H1 (cell line): ENCODE measurements at regions not wholly inside any gene's neighbourhood (a gene's known extent, or its start where the extent isn't known, plus 50 kb on each side); places are given as distances from the start of the nearest gene placed in this dataset.

Source experiments
- CTCF ChIA-PET: fragments of 300-600 bp; sonication (Branson Sonifier 250); formaldehyde crosslinking; loops from one replicate; lab custom pipeline; 2021; ENCODE audit not compliant: partially characterized antibody; lab: Charles Lee
- POLR2A ChIA-PET: fragments of 300-600 bp; sonication (Branson Sonifier 250); formaldehyde crosslinking; loops from one replicate; lab custom pipeline; 2021; ENCODE audit warnings: inconsistent platforms; ENCODE audit not compliant: partially characterized antibody; lab: Charles Lee
- DNase-seq, 2 experiments: peaks; one replicate each; pipeline versions ENCODE4 v3.0.0 to v3.0.0-alpha.2; 2010 to 2022; ENCODE audit warnings: low spot score in 2 of 2, low read depth in 1 of 2, mixed read lengths in 1 of 2
- FAIRE-seq: peaks from 2 replicates; lab custom pipeline; 2011; peaks lifted over from hg19 to GRCh38; lab: Jason Lieb, UNC
- H2AFZ ChIP-seq: 2 replicates; pipeline ENCODE4 v1.8.1; 2012; ENCODE audit warnings: low read length, inconsistent platforms
- H2AK5ac ChIP-seq: 2 replicates; pipeline ENCODE4 v1.6.1; 2013; ENCODE audit warnings: low read depth, low read length
- H2BK120ac ChIP-seq: replicated peaks from 2 replicates; pipeline ENCODE3; 2013; ENCODE audit warnings: low read depth, low read length, inconsistent platforms
- H2BK12ac ChIP-seq: 2 replicates; pipeline ENCODE4 v1.6.1; 2013; ENCODE audit warnings: low read depth, low read length
- H2BK15ac ChIP-seq: 2 replicates; pipeline ENCODE4 v1.6.1; 2013; ENCODE audit warnings: low read length
- H2BK20ac ChIP-seq: 2 replicates; pipeline ENCODE4 v1.6.1; 2013; ENCODE audit warnings: low read length
- H2BK5ac ChIP-seq: 2 replicates; pipeline ENCODE4 v1.6.1; 2013; ENCODE audit warnings: low read depth, low read length
- H3K14ac ChIP-seq: 2 replicates; pipeline ENCODE4 v1.6.1; 2013; ENCODE audit warnings: inconsistent platforms; ENCODE audit not compliant: insufficient read length
- H3K18ac ChIP-seq: 2 replicates; pipeline ENCODE4 v1.6.1; 2013; ENCODE audit warnings: low read length; ENCODE audit errors: extremely low read depth
- H3K23ac ChIP-seq: 2 replicates; pipeline ENCODE4 v1.6.1; 2013; ENCODE audit warnings: inconsistent platforms; ENCODE audit not compliant: insufficient read length
- H3K23me2 ChIP-seq: 2 replicates; pipeline ENCODE4 v1.6.1; 2013; ENCODE audit warnings: low read depth, low read length
- H3K27ac ChIP-seq: 2 replicates; pipeline ENCODE4 v1.6.1; 2011; ENCODE audit warnings: low read depth, low read length, inconsistent platforms
- H3K27me3 ChIP-seq, 4 experiments: replicated peaks in 1 of 4; 1 replicate in 1 of 4; 2 replicates in 3 of 4; pipeline versions ENCODE4 v1.6.1 to v1.8.1; 2011 to 2013; ENCODE audit warnings: low read length in 3 of 4, mild to moderate bottlenecking in 3 of 4, inconsistent platforms in 2 of 4, mixed read lengths in 2 of 4, moderate library complexity in 1 of 4; ENCODE audit not compliant: control insufficient read depth in 3 of 4, insufficient read depth in 3 of 4; ENCODE audit errors: extremely low read depth in 1 of 4
- H3K36me3 ChIP-seq, 4 experiments: 2 replicates each; pipeline versions ENCODE4 v1.6.1 to v1.8.1; 2011 to 2013; ENCODE audit warnings: mild to moderate bottlenecking in 4 of 4, low read length in 3 of 4, moderate library complexity in 2 of 4, control low read depth in 1 of 4, inconsistent platforms in 1 of 4; ENCODE audit not compliant: insufficient read depth in 4 of 4, control insufficient read depth in 2 of 4
- H3K4ac ChIP-seq: replicated peaks from 2 replicates; pipeline ENCODE3; 2013; ENCODE audit warnings: low read length, low read depth, mixed read lengths, inconsistent platforms; ENCODE audit not compliant: insufficient read length
- H3K4me1 ChIP-seq, 4 experiments: replicated peaks in 1 of 4; 1 replicate in 1 of 4; 2 replicates in 3 of 4; pipeline versions ENCODE4 v1.6.1 to v1.8.1; 2011 to 2013; ENCODE audit warnings: low read length in 3 of 4, inconsistent platforms in 2 of 4, mixed read lengths in 1 of 4; ENCODE audit not compliant: insufficient read depth in 4 of 4, control insufficient read depth in 3 of 4
- H3K4me2 ChIP-seq, 2 experiments: 2 replicates each; pipeline versions ENCODE4 v1.6.1 to v1.8.1; 2011 to 2013; ENCODE audit warnings: low read depth in 2 of 2, low read length in 2 of 2, control low read depth in 1 of 2, inconsistent platforms in 1 of 2, mild to moderate bottlenecking in 1 of 2; ENCODE audit not compliant: insufficient read depth in 1 of 2
- H3K4me3 ChIP-seq, 4 experiments: fragments of 200-600, 300-600 bp in 1 of 4; sonication (generic), shearing (Covaris generic), sonication (Bioruptor Twin) in 1 of 4; 2 replicates each; pipeline versions ENCODE4 v1.5.1 to v1.8.1; 2011 to 2016; ENCODE audit warnings: low read length in 4 of 4, low read depth in 3 of 4, control low read depth in 2 of 4, inconsistent platforms in 2 of 4, mild to moderate bottlenecking in 2 of 4, mixed read lengths in 1 of 4, moderate library complexity in 1 of 4; ENCODE audit not compliant: insufficient read depth in 2 of 4; ENCODE audit errors: extremely low read depth in 1 of 4
- H3K56ac ChIP-seq: replicated peaks from 2 replicates; pipeline ENCODE3; 2013; ENCODE audit warnings: low read depth, mild to moderate bottlenecking, mixed read lengths, low read length, inconsistent platforms; ENCODE audit not compliant: insufficient read length
- H3K79me1 ChIP-seq: 2 replicates; pipeline ENCODE4 v1.6.1; 2013; ENCODE audit warnings: low read depth, low read length, control low read depth
- H3K79me2 ChIP-seq, 2 experiments: 2 replicates each; pipeline versions ENCODE4 v1.6.1 to v1.8.1; 2012 to 2013; ENCODE audit warnings: low read length in 2 of 2, mild to moderate bottlenecking in 2 of 2, inconsistent platforms in 1 of 2; ENCODE audit not compliant: insufficient read depth in 2 of 2, control insufficient read depth in 1 of 2
- H3K9ac ChIP-seq, 4 experiments: replicated peaks in 1 of 4; 1 replicate in 1 of 4; 2 replicates in 3 of 4; pipeline versions ENCODE4 v1.6.1 to v1.8.1; 2011 to 2013; ENCODE audit warnings: low read depth in 3 of 4, low read length in 3 of 4, control low read depth in 2 of 4, mild to moderate bottlenecking in 2 of 4, moderate library complexity in 2 of 4, inconsistent platforms in 1 of 4; ENCODE audit errors: extremely low read depth in 1 of 4
- H3K9me3 ChIP-seq, 2 experiments: 2 replicates each; pipeline versions ENCODE4 v1.6.1 to v1.8.1; 2012 to 2013; ENCODE audit warnings: mild to moderate bottlenecking in 2 of 2, moderate library complexity in 2 of 2, control low read depth in 1 of 2, inconsistent platforms in 1 of 2, low read depth in 1 of 2, low read length in 1 of 2, mixed read lengths in 1 of 2; ENCODE audit not compliant: insufficient read depth in 2 of 2
- H4K20me1 ChIP-seq, 2 experiments: replicated peaks in 1 of 2; 2 replicates each; pipeline versions ENCODE3 to v1.8.1; 2011 to 2013; ENCODE audit warnings: inconsistent platforms in 2 of 2, low read length in 2 of 2, mild to moderate bottlenecking in 1 of 2; ENCODE audit not compliant: insufficient read depth in 2 of 2, control insufficient read depth in 1 of 2
- H4K5ac ChIP-seq: 2 replicates; pipeline ENCODE4 v1.6.1; 2013; ENCODE audit warnings: low read length, low read depth, mixed read lengths, inconsistent platforms; ENCODE audit not compliant: insufficient read length
- H4K8ac ChIP-seq: 2 replicates; pipeline ENCODE4 v1.8.0; 2013; ENCODE audit warnings: mild to moderate bottlenecking, moderate library complexity, low read length, inconsistent platforms; ENCODE audit not compliant: insufficient read depth; ENCODE audit errors: extremely low read depth
- H4K91ac ChIP-seq: replicated peaks from 2 replicates; pipeline ENCODE3; 2013; ENCODE audit warnings: low read length, mixed read lengths, inconsistent platforms; ENCODE audit not compliant: insufficient read length
- MAX ChIP-seq: IDR thresholded peaks from 2 replicates; pipeline ENCODE4 v1.6.1; 2012; ENCODE audit warnings: inconsistent platforms
- NANOG ChIP-seq: IDR thresholded peaks from 2 replicates; pipeline ENCODE4 v1.6.1; 2011; ENCODE audit warnings: low read length, low read depth, mild to moderate bottlenecking, inconsistent platforms; ENCODE audit not compliant: insufficient read depth, poor library complexity, severe bottlenecking
- RNF2 ChIP-seq: fragments of 200-900, 300-1000 bp; sonication (generic); IDR thresholded peaks from 2 replicates; pipeline ENCODE4 v1.7.1; 2016; ENCODE audit warnings: borderline replicate concordance, low read depth, mild to moderate bottlenecking, antibody characterized with exemption, low read length; ENCODE audit not compliant: poor library complexity, severe bottlenecking; ENCODE audit errors: missing control alignments
- SP2 ChIP-seq: IDR thresholded peaks from 2 replicates; pipeline ENCODE4 v1.6.1; 2012; ENCODE audit warnings: mild to moderate bottlenecking, low read length, inconsistent platforms
- USF2 ChIP-seq: IDR thresholded peaks from 2 replicates; pipeline ENCODE4 v1.6.1; 2011; ENCODE audit warnings: low read length, improper control_type of control experiment
- WGBS, 2 experiments: shearing (Covaris generic) in 1 of 2; methylation state at CpG; one replicate each; pipeline versions ENCODE4 v1.1.6 to v1.1.7; 2013 to 2015; ENCODE audit warnings: low lambda C conversion rate in 2 of 2, mixed read lengths in 2 of 2, inconsistent platforms in 1 of 2, low coverage in 1 of 2, missing lambda C conversion rate in 1 of 2; ENCODE audit not compliant: insufficient replicate concordance in 2 of 2, insufficient coverage in 1 of 2, insufficient read length in 1 of 2; ENCODE audit errors: extremely low coverage in 1 of 2, missing lambda C conversion rate in 1 of 2; 5-methylcytosine and 5-hydroxymethylcytosine counted together

- no peak for FAIRE-seq
- peak overlapping the region; percentile 9 to 53; a peak in 2 of 4 replicates for H3K4me2 ChIP-seq
- TF ChIP-seq RNF2: no peak
- no peak for TF ChIP-seq SP2
- no peak for TF ChIP-seq USF2
- TF ChIP-seq NANOG: no peak
- no peak for TF ChIP-seq MAX
- TF ChIP-seq, all 59 proteins: peak for 0
These were observed 124.0 kb upstream of the NOCT start for GRCh38 chr4:138891631-138892031.

More at GRCh38 chr4:138891631-138892031, 124.0 kb upstream of the NOCT start:
- Histone ChIP-seq H3K4me3 (no peak overlapping the region), H3K79me1 (no peaks in the 10 kb centered on the region), H4K5ac (no peak overlapping the region), H3K27me3 (no peaks in the 10 kb centered on the region), H3K18ac (peak overlapping the region; percentile 63; the same call in 1 of the 2 replicates), H3K14ac (no peak overlapping the region), H2BK12ac (peak overlapping the region; percentile 69; the same call in 1 of the 2 replicates), H2BK15ac (no peak overlapping the region), H3K56ac (no peak overlapping the region), H2BK20ac (no peak overlapping the region), H3K79me2 (no peaks in the 10 kb centered on the region), H3K4me1 (peaks cover 3 to 13% (median 9%) of the 10 kb centered on the region in 4 experiments; a peak in 5 of 7 replicates), H3K4ac (no peak overlapping the region), H2AFZ (no peak overlapping the region), H4K20me1 (no peaks in the 10 kb centered on the region), H3K36me3 (peaks cover 0 to 8% (median 0%) of the 10 kb centered on the region in 4 experiments; a peak in 1 of 8 replicates), H3K23ac (no peak overlapping the region), H4K91ac (no peak overlapping the region), H3K27ac (no peak overlapping the region), H2AK5ac (no peak overlapping the region), H3K9me3 (peaks cover 9 to 13% of the 10 kb centered on the region in 2 experiments), H2BK120ac (no peak overlapping the region), H3K9ac (no peak overlapping the region), H4K8ac (no peak overlapping the region), H2BK5ac (no peak overlapping the region), H3K23me2 (no peaks in the 10 kb centered on the region)
- ChIA-PET CTCF (interaction anchor here (0.6 kb wide), 1 partner anchor 14 kb away, joined by 3 read pairs; no protein-coding TSS in a partner anchor), POLR2A (no interaction called here)
- WGBS, 2 experiments: 73% methylated on average over 6 of the region's 6 CpGs; no CpG with 5 or more reads in 1 of the 2 experiments
- DNase-seq: no peak
